ENCODE measurements at regions not wholly inside any gene's neighbourhood (a gene's known extent, or its start where the extent isn't known, plus 50 kb on each side); places are given as distances from the start of the nearest gene placed in this dataset.

DNA sequence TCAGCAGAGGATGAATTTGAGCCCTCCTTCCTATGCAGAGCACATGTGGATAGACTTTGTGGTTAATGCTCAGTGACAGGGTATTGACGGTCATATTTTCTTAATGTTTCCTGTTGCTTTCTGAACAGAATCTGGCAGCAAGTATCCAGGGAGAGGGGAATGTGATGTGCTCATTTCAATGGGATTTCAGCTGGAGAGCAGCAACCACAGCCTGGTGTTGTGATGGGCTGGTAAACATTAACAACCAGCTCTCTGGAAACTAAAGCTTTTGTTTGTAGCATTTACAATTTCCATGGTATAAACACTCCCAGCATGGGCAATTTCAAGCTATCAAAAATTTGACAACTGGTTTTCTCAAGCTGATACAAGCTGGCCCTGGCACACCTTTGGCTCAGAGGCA, 215.9 kb downstream of the SH2D4B start:
- intact Hi-C loops (cut with micrococcal nuclease; ENCODE audit: unreplicated experiment) = no loop called here
- ChIA-PET CTCF (no interaction called here), POLR2A (no interaction called here)
- BruUV-seq (replicated peaks) = no TSS peak
- DNase-seq = no peak
- H3K4me3 ChIP-seq (ENCODE audit: low read depth, low read length) = no peak overlapping the region
- H3K9me3 ChIP-seq = no peaks in the 10 kb centered on the region; the same call in 1 of the 2 replicates
- H3K36me3 ChIP-seq (ENCODE audit: control insufficient read depth, insufficient read depth, low read length) = no peaks in the 10 kb centered on the region
- H3K4me1 Mint-ChIP-seq (ENCODE audit: low read depth, unreplicated experiment) = no peaks in the 10 kb centered on the region
- TF ChIP-seq CTCF (IDR thresholded peaks at IDR 0.05; ENCODE audit: insufficient read depth in 1 of 2, low read depth in 1 of 2, low read length in 1 of 2, severe bottlenecking in 1 of 2, unreplicated experiment in 1 of 2) = no peak
- peaks cover 17% of the 10 kb centered on the region for H3K9me3 Mint-ChIP-seq (ENCODE audit: unreplicated experiment)
- H3K27me3 Mint-ChIP-seq (ENCODE audit: insufficient read depth, unreplicated experiment) = peaks cover 3% of the 10 kb centered on the region
- H3K4me1 ChIP-seq = no peaks in the 10 kb centered on the region
- H3K4me3 Mint-ChIP-seq (ENCODE audit: unreplicated experiment) = no peak overlapping the region
- no peaks in the 10 kb centered on the region for H3K36me3 Mint-ChIP-seq (ENCODE audit: insufficient read depth, unreplicated experiment)
- no peaks in the 10 kb centered on the region for H3K27me3 ChIP-seq (replicated peaks; ENCODE audit: control insufficient read depth, insufficient read depth, low read length)
- H3K27ac Mint-ChIP-seq (ENCODE audit: unreplicated experiment) = no peak overlapping the region

- Mint-ChIP-seq H3K27me3 (ENCODE audit: insufficient read depth, unreplicated experiment) (peaks cover 3% of the 10 kb centered on the region), H3K4me3 (ENCODE audit: unreplicated experiment) (no peak overlapping the region), H3K4me1 (ENCODE audit: low read depth, unreplicated experiment) (peaks cover 5% of the 10 kb centered on the region), H3K27ac (ENCODE audit: unreplicated experiment) (no peak overlapping the region), H3K9me3 (ENCODE audit: unreplicated experiment) (peaks cover 17% of the 10 kb centered on the region), H3K36me3 (ENCODE audit: insufficient read depth, unreplicated experiment) (no peaks in the 10 kb centered on the region)
- H3K9me3 ChIP-seq = no peaks in the 10 kb centered on the region; the same call in 1 of the 2 replicates
- no peak for TF ChIP-seq CTCF (IDR thresholded peaks at IDR 0.05; ENCODE audit: insufficient read depth in 1 of 2, low read depth in 1 of 2, low read length in 1 of 2, severe bottlenecking in 1 of 2, unreplicated experiment in 1 of 2)
- intact Hi-C loops (cut with micrococcal nuclease; ENCODE audit: unreplicated experiment) = no loop called here
- no peaks in the 10 kb centered on the region for H3K27me3 ChIP-seq (replicated peaks; ENCODE audit: control insufficient read depth, insufficient read depth, low read length)
- POLR2A ChIA-PET = no interaction called here
- H3K4me1 ChIP-seq = no peaks in the 10 kb centered on the region
- no peaks in the 10 kb centered on the region for H3K36me3 ChIP-seq (ENCODE audit: control insufficient read depth, insufficient read depth, low read length)
- no peak overlapping the region for H3K4me3 ChIP-seq (ENCODE audit: low read depth, low read length)
- no peak for DNase-seq
- CTCF ChIA-PET = no interaction called here
- no TSS peak for BruUV-seq (replicated peaks)
Observed at GRCh38 chr10:80755893-80756292, 218.2 kb downstream of the SH2D4B start.

DNA sequence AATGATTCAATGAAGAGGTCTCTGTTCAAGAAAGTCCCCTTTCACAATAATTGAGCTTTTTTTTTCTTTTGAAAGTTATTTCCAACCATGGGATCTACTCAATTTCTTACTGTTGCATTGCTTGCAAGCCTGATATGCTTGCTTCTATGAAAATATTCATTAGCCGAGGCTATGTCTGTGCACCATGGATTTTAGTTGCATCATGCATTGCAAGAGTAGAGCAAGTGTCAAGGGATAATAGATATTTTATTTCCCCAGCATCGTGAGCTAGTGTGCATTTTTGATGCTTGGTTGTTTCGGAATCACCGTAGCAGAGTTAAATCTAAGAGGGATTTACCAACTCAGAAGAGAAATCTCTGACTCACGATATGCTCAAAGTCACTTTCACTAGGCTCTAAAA, 222.0 kb downstream of the SH2D4B start:
- peaks cover 5% of the 10 kb centered on the region for H3K4me1 Mint-ChIP-seq (ENCODE audit: low read depth, unreplicated experiment)
- H3K9me3 Mint-ChIP-seq (ENCODE audit: unreplicated experiment) = peaks cover 2% of the 10 kb centered on the region
- no peaks in the 10 kb centered on the region for H3K36me3 Mint-ChIP-seq (ENCODE audit: insufficient read depth, unreplicated experiment)
- Histone ChIP-seq H3K36me3 (ENCODE audit: control insufficient read depth, insufficient read depth, low read length) (no peaks in the 10 kb centered on the region), H3K27me3 (replicated peaks; ENCODE audit: control insufficient read depth, insufficient read depth, low read length) (no peaks in the 10 kb centered on the region), H3K9me3 (no peaks in the 10 kb centered on the region), H3K4me1 (no peaks in the 10 kb centered on the region), H3K4me3 (ENCODE audit: low read depth, low read length) (no peak overlapping the region)
- DNase-seq = no peak
- TF ChIP-seq CTCF (IDR thresholded peaks at IDR 0.05; ENCODE audit: insufficient read depth in 1 of 2, low read depth in 1 of 2, low read length in 1 of 2, severe bottlenecking in 1 of 2, unreplicated experiment in 1 of 2) = no peak
- BruUV-seq (replicated peaks) = no TSS peak
- H3K4me3 Mint-ChIP-seq (ENCODE audit: unreplicated experiment) = no peak overlapping the region
- no peaks in the 10 kb centered on the region for H3K27me3 Mint-ChIP-seq (ENCODE audit: insufficient read depth, unreplicated experiment)
- intact Hi-C loops (cut with micrococcal nuclease; ENCODE audit: unreplicated experiment) = no loop called here
- CTCF ChIA-PET = no interaction called here
- POLR2A ChIA-PET = no interaction called here
- no peak overlapping the region for H3K27ac Mint-ChIP-seq (ENCODE audit: unreplicated experiment)
